B cell (primary cell): ENCODE measurements at regions not wholly inside any gene's neighbourhood (a gene's known extent, or its start where the extent isn't known, plus 50 kb on each side); places are given as distances from the start of the nearest gene placed in this dataset.

Experiments
- ATAC-seq: fragments of 200-7000 bp; cut with Tn5 transposase; one replicate; pipeline ENCODE4 v1.10.0; 2021; ENCODE audit warnings: low read depth, mild to moderate bottlenecking, moderate number of reproducible peaks, moderate library complexity
- CTCF ChIA-PET: fragments of 350-600 bp; sonication (Branson Sonifier 250); formaldehyde crosslinking; loops from one replicate; lab custom pipeline; 2021; ENCODE audit warnings: antibody characterized with exemption, inconsistent platforms; lab: Charles Lee
- POLR2A ChIA-PET: fragments of 350-600 bp; sonication (Branson Sonifier 250); formaldehyde crosslinking; loops from one replicate; lab custom pipeline; 2021; ENCODE audit warnings: antibody characterized with exemption; lab: Charles Lee
- DNase-seq: peaks from one replicate; pipeline ENCODE4 v3.0.0; 2013
- H2AFZ ChIP-seq: 2 replicates; pipeline ENCODE4 v1.6.1; 2012; ENCODE audit warnings: mild to moderate bottlenecking, low read depth, low read length; ENCODE audit not compliant: insufficient read depth, poor library complexity, severe bottlenecking
- H3K27ac ChIP-seq, 2 donors: 1 replicate in 1 of 2; 2 replicates in 1 of 2; pipeline ENCODE4 v1.5.1; 2012 to 2013; ENCODE audit warnings: low read length in 2 of 2, mild to moderate bottlenecking in 2 of 2, moderate library complexity in 1 of 2
- H3K27me3 ChIP-seq, 4 experiments: fragments of 200-600 bp in 1 of 4; sonication (generic) in 1 of 4; replicated peaks in 1 of 4; 1 replicate in 2 of 4; 2 replicates in 2 of 4; pipeline versions ENCODE4 v1.6.1 to v1.7.0; 2013 to 2016; ENCODE audit warnings: low read length in 3 of 4, mild to moderate bottlenecking in 2 of 4, mixed read lengths in 1 of 4, moderate library complexity in 1 of 4; ENCODE audit not compliant: insufficient read depth in 4 of 4, control insufficient read depth in 3 of 4; ENCODE audit errors: control extremely low read depth in 1 of 4
- H3K36me3 ChIP-seq, 2 experiments: replicated peaks in 1 of 2; 1 replicate in 1 of 2; 2 replicates in 1 of 2; pipeline versions ENCODE4 v1.6.1 to v1.7.1; 2013; ENCODE audit warnings: low read length in 1 of 2; ENCODE audit not compliant: insufficient read depth in 2 of 2, control insufficient read depth in 1 of 2; ENCODE audit errors: control extremely low read depth in 1 of 2, extremely low read depth in 1 of 2
- H3K4me1 ChIP-seq, 2 donors: fragments of 200-600 bp in 1 of 2; sonication (generic) in 1 of 2; 1 replicate in 1 of 2; 2 replicates in 1 of 2; pipeline versions ENCODE4 v1.5.1 to v1.6.1; 2013 to 2017; ENCODE audit warnings: low read length in 2 of 2; ENCODE audit not compliant: control insufficient read depth in 2 of 2, insufficient read depth in 2 of 2
- H3K4me2 ChIP-seq: replicated peaks from 2 replicates; pipeline ENCODE3; 2012; ENCODE audit warnings: mild to moderate bottlenecking, low read depth, low read length; ENCODE audit not compliant: poor library complexity, severe bottlenecking
- H3K4me3 ChIP-seq, 5 experiments: fragments of 200-600 bp in 1 of 5; sonication (generic) in 1 of 5; 1 replicate in 3 of 5; 2 replicates in 2 of 5; pipeline versions ENCODE4 v1.5.1 to v1.7.0; 2011 to 2016; ENCODE audit warnings: low read length in 4 of 5, mild to moderate bottlenecking in 4 of 5, low read depth in 2 of 5, control low read depth in 1 of 5, moderate library complexity in 1 of 5; ENCODE audit not compliant: insufficient read depth in 1 of 5; ENCODE audit errors: control extremely low read depth in 1 of 5, extremely low read depth in 1 of 5
- H3K79me2 ChIP-seq: fragments of 200-600 bp; sonication (generic); one replicate; pipeline ENCODE4 v1.6.0; 2016; ENCODE audit warnings: low read length; ENCODE audit not compliant: control insufficient read depth, insufficient read depth
- H3K9ac ChIP-seq: fragments of 200-600 bp; sonication (generic); 2 replicates; pipeline ENCODE4 v1.6.1; 2017; ENCODE audit warnings: mild to moderate bottlenecking, low read length, moderate library complexity
- H3K9me3 ChIP-seq, 3 donors: one replicate each; pipeline versions ENCODE4 v1.6.1 to v1.7.1; 2013; ENCODE audit warnings: low read length in 2 of 3; ENCODE audit not compliant: control insufficient read depth in 2 of 3, insufficient read depth in 1 of 3; ENCODE audit errors: control extremely low read depth in 1 of 3
- H4K20me1 ChIP-seq: 2 replicates; pipeline ENCODE4 v1.6.0; 2012; ENCODE audit warnings: mild to moderate bottlenecking, low read length; ENCODE audit not compliant: insufficient read depth, control insufficient read depth, poor library complexity, severe bottlenecking
- H3K27ac Mint-ChIP-seq: one replicate; pipeline ENCODE4 v1.8.0; 2021; ENCODE audit warnings: mixed read lengths
- H3K27me3 Mint-ChIP-seq: one replicate; pipeline ENCODE4 v1.8.0; 2021; ENCODE audit warnings: mixed read lengths
- H3K4me1 Mint-ChIP-seq: one replicate; pipeline ENCODE4 v1.8.0; 2021; ENCODE audit warnings: mixed read lengths
- H3K4me3 Mint-ChIP-seq: one replicate; pipeline ENCODE4 v1.8.0; 2021; ENCODE audit warnings: mixed read lengths
- H3K9me3 Mint-ChIP-seq: one replicate; pipeline ENCODE4 v1.8.0; 2022; ENCODE audit warnings: mixed read lengths; ENCODE audit not compliant: insufficient read depth
- EZH2 ChIP-seq: IDR thresholded peaks from 2 replicates; pipeline ENCODE4 v1.6.1; 2012; ENCODE audit warnings: borderline replicate concordance, low read depth, mild to moderate bottlenecking, moderate library complexity, low read length; ENCODE audit not compliant: insufficient read depth, poor library complexity, severe bottlenecking
- WGBS: methylation state at CpG from one replicate; pipeline ENCODE4 v1.1.5; 2013; ENCODE audit warnings: missing lambda C conversion rate; ENCODE audit not compliant: insufficient coverage; 5-methylcytosine and 5-hydroxymethylcytosine counted together
- intact Hi-C: fragments of 100-400 bp; cut with micrococcal nuclease; formaldehyde crosslinking; loops from one replicate; pipeline ENCODE4 v1.10.0; 2022
- TF ChIP-seq, protein P1 (sequence below): fragments of 200-600 bp; IDR thresholded peaks from one replicate; pipeline ENCODE4 v1.8.0; 2022; ENCODE audit warnings: antibody characterized with exemption, mild to moderate bottlenecking

DNA sequence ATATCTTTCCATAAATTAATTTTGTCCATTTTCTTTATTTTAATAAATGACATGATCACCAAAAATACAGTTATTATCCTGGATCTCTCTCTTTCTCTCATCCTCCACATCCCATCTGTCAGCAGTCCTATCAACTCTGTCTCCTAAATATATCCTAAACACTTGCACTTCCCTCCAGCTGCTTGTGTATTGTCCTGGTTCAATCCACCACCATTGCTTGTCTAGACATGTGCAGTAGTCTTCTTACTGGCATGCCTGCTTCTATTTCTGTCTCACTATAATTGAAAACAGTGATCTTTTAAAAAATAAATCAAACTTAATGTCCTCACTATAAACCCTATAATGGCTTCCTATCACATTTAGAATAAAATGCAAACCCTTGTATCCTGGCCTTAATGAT, 2168.6 kb upstream of the PIK3C3 start:
- Histone ChIP-seq H3K27me3 (no peaks in the 10 kb centered on the region), H3K4me3 (no peak overlapping the region), H2AFZ (no peak overlapping the region), H3K36me3 (no peaks in the 10 kb centered on the region), H3K9me3 (no peaks in the 10 kb centered on the region), H3K4me2 (no peak overlapping the region), H3K9ac (no peak overlapping the region), H3K79me2 (no peaks in the 10 kb centered on the region), H3K27ac (no peak overlapping the region), H3K4me1 (no peaks in the 10 kb centered on the region), H4K20me1 (no peaks in the 10 kb centered on the region)
- no peaks in the 10 kb centered on the region for H3K9me3 Mint-ChIP-seq
- TF ChIP-seq, protein P1, sequence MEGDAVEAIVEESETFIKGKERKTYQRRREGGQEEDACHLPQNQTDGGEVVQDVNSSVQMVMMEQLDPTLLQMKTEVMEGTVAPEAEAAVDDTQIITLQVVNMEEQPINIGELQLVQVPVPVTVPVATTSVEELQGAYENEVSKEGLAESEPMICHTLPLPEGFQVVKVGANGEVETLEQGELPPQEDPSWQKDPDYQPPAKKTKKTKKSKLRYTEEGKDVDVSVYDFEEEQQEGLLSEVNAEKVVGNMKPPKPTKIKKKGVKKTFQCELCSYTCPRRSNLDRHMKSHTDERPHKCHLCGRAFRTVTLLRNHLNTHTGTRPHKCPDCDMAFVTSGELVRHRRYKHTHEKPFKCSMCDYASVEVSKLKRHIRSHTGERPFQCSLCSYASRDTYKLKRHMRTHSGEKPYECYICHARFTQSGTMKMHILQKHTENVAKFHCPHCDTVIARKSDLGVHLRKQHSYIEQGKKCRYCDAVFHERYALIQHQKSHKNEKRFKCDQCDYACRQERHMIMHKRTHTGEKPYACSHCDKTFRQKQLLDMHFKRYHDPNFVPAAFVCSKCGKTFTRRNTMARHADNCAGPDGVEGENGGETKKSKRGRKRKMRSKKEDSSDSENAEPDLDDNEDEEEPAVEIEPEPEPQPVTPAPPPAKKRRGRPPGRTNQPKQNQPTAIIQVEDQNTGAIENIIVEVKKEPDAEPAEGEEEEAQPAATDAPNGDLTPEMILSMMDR = no peak
- no peak for TF ChIP-seq EZH2
- H3K4me1 Mint-ChIP-seq = no peaks in the 10 kb centered on the region
- no peak overlapping the region for H3K4me3 Mint-ChIP-seq
- no peak overlapping the region for H3K27ac Mint-ChIP-seq
- CTCF ChIA-PET = no interaction called here
- POLR2A ChIA-PET = no interaction called here
- H3K27me3 Mint-ChIP-seq = no peaks in the 10 kb centered on the region
- no peak for ATAC-seq
- intact Hi-C loops = no loop called here
- DNase-seq = no peak

DNA sequence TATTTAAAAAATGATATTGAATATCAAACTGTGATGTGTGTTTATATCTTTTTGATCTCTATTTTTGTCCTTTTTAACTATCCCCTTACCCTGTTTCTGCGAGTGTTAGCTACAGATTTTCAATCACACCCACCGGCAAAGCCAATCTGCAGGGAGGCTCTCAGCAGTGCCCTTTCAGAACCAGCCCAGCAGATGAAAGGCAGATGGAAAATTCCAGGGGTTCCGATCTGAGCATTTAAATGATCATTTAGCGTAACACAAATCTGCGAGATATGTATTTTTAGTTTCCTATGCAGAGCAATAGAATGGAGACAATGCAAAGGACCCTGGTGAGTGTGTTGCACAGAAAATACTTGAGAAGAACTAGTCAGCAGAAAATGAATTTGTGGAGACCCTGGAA, 2170.5 kb upstream of the PIK3C3 start:
- no peak overlapping the region for H3K27ac ChIP-seq
- H3K79me2 ChIP-seq = no peaks in the 10 kb centered on the region
- ChIA-PET POLR2A (no interaction called here), CTCF (no interaction called here)
- H3K27me3 ChIP-seq = no peaks in the 10 kb centered on the region
- no peak overlapping the region for H2AFZ ChIP-seq
- no peak for ATAC-seq
- H3K36me3 ChIP-seq = no peaks in the 10 kb centered on the region
- H3K4me1 Mint-ChIP-seq = no peaks in the 10 kb centered on the region
- no peak for TF ChIP-seq EZH2
- TF ChIP-seq, protein P1 = no peak
- no peak overlapping the region for H3K4me3 ChIP-seq
- H3K4me1 ChIP-seq = no peaks in the 10 kb centered on the region
- 94% methylated on average over 4 of the region's 5 CpGs for WGBS
- H3K4me3 Mint-ChIP-seq = no peak overlapping the region
- H4K20me1 ChIP-seq = no peaks in the 10 kb centered on the region
- no peak overlapping the region for H3K4me2 ChIP-seq
- H3K9ac ChIP-seq = no peak overlapping the region
- no peak overlapping the region for H3K27ac Mint-ChIP-seq
- DNase-seq = no peak
- no peaks in the 10 kb centered on the region for H3K9me3 Mint-ChIP-seq
- no peaks in the 10 kb centered on the region for H3K27me3 Mint-ChIP-seq
- no peaks in the 10 kb centered on the region for H3K9me3 ChIP-seq
- intact Hi-C loops = no loop called here
